Germinal center (tissue), 1 donor: ENCODE measurements at regions not wholly inside any gene's neighbourhood (a gene's known extent, or its start where the extent isn't known, plus 50 kb on each side); places are given as distances from the start of the nearest gene placed in this dataset.

Experiments
- DNase-seq: peaks from one replicate; pipeline ENCODE4 v3.0.0; 2012; ENCODE audit warnings: mixed read lengths, low spot score

DNA sequence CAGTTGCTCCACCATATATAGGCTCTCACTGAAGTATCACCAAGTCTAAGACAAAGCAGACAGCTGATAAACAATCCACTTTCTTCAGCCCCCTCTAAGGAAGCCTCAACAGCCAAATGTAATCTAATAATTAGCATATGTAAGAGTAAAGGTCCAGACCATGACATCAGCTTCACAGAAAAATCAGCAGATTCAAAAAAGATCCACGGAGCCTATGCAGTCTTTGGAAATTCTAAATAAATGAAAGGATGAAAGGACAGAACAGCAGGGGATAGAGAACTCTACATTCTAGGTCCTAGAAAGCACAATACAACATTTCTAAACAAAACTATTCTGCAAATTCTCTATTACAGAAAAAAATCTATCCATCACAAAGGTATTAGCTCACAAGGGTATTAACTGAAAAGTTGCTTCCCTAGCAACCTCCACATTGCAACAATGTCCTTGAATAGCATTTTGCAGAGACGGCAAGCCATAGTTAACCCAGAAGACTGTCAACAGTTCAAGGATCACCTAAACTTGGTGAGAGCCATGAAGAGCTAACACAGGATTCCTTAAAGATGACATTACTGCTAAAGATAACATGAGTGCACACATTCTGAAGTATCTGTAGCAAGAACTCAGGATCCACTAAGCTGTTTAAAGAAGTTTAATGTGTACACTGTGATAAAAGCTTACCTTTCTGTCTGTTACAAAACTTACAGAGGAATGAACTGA, 74.3 kb downstream of the SIPA1L2 start:
- DNase-seq, result no peak

DNA sequence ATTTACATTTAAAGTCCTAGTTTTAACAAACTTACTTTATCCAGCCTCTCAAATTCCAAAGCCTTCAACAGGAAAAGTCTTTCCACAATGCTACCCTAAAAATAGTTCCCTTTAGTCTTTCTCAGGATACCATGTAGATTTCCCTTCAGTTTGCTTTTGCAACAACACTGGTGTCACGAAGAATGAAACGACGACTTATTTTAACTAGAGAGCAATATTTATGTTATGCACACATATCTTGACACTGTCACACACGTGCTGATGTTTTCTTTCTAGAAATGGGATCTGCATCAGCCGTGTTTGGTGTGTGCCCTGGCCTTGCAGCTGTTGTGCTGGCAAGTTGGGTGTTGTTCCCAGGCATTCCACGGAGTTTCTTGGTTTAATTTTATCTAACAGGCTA, 75.5 kb downstream of the SIPA1L2 start:
- DNase-seq, result no peak

DNA sequence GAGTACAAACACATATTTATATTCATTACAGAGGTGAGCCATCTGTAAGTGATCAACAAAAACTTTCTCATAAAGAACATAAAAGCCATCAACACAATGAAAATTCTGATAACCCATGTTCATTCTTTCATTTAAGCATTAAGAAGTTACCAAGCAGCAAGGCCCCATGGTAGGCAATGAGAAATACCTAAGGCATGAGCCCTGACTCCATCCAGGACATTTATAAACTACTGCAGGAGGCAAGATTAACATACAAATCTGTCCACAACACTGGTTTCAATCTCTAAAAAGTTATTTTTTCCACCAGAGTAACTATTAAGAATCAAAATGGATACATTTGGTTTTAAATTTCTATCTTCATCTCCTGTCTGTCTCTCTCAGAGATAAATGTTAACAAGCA, 76.1 kb downstream of the SIPA1L2 start:
- DNase-seq, result no peak

DNA sequence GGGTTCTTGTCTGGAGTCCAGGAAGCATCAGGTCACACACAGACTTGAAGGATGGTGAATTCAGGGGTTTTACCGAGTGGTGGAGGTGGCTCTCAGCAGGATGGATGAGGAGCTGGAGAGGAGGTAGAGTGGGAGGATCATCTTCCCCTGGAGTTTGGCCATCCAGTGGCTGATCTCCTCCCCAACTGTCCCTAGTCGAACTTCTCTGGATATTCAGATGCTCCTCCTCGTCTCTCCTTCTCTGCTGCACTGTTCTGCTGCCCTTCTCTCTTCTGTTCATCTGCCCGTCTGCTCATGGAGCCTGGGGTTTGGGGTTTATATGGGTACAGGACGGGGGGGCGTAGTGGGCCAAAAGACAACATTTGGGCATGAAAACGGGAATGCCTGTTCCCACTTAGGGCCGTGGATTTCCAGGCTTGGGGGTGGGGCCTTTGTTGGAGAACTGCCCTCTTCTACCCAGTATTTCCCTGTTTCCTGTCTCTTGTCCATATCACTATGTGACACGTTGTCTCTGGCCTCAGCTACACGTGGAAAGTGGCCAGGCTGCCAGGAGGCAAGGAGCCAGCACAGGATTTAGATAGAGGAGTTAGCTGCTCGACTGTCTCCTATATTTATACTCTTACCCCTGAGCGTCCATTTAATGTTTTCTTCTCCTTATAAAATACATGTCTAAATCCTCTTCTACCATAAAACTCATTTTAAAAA, 76.7 kb downstream of the SIPA1L2 start:
- no peak for DNase-seq

DNA sequence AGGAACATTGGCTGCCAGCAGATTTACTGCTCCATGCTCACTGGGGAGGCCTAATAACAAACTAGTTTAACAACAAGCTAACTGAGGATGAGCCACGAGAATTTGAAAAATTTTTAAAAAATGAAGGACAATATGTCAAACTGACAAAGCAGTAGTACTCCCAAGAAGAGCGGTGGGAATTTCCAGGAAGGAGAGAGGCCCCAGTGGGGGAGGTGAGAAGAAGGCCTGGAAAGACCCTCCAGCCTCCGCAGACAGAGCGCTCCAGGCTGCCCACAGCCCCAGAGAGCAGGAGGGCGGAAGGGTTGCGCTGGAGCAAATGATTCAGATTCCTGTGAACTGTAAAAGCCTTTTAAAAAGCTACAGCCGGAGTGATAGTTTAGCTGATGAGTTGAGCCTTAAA, 78.5 kb downstream of the SIPA1L2 start:
- no peak for DNase-seq

DNA sequence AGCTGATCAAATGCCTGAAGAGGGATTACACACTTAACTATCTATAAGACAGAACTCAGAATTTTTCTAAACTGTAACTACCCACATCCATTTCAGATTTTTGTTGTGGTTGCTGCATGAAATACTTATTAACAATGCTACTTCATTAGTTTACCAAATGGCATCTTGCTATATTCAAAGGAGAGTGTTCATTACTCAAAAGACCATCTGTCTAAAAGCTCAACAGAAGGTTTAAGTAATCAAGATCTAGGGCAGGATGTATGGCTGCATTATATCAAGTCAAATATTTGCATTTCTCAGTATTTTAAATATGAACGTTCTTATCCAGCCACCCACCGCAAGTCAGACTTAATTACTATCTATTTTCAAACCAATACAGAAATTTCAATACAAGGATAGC, 79.9 kb downstream of the SIPA1L2 start:
- DNase-seq, result no peak

DNA sequence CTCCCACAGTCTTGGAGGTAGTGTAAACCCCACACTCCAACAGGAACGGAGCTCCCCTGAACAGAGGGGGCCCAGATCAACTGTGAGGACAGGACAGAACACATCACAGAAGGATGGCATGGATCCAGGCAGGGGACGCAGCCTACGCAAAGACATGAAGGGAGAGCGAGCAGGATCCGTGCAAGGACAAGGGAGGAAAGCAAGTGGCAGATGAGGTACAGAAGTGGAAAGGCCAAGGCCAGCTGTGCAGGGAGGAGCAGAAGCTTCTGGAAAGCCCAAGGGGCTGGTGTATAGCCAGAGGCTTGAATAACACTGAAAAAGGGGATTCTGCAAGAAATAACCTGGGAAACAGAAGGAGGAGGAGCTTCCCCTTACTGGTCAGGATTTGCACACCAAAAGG, 81.2 kb downstream of the SIPA1L2 start:
- DNase-seq, result no peak

DNA sequence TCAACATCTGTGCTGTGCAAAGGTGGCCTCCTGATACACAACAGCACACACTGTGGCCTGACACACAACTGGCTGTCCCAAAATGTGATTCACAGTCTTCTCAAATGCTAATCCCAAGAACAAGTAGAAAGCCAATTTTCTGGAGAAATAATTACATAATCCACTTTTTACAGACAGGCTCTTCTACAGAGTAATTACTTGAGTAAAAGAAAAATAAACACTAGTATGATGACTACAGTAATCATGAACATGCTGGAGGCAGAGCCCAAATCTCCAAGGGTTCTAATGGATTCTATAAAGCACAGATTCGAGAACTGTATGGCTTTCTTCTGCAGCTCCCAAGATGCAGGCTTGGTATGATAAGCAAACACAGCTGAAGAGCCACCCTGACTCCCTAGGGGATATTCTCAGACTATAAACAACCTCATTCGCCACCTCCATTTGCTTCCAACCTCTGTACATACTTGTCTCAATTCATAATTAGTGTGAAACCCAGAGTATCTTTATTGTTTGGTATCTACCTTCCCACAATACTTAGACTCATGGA, 81.9 kb downstream of the SIPA1L2 start:
- DNase-seq, result no peak

DNA sequence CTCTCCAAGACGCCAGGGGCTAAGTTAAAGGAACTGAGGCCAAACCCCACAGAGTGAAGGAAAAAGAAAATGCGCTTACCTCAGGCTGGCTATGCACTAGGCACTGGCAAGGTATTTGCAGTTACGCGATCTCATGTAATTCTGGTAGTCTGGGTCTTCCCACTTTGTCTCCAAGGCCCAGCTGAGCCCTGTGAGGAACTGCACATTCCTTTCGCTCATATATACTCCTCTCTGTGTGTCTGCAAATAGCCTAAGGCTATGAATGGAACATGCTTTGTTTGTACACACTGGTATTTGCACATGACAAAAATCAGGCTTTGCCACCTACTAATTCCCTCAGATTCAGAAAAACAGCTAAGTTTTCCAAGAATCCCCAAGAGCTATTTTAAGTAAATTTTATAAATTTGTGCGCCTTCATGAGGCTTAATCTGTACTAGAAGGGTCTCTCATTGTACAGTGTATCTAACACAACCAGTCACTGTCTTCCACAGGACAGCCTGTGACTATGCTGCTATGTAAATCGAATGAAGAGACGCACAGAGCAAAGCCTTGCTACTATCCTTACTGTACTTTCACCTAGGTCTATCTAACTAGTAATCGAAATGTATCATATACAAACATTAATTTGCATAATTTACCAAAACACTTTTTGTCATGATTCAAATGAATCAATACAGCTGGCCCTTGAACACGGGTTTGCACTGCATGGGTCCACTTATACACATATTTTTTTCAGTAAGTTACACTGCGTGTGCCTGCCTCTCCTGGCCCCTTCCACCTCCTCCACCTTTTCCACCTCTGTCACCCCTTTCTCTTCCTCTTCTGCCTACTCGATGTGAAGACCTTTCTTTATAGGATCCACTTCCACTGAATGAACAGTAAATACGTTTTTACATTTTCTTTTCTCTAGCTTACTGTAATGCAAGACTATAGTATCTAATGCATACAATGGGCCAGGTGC, 87.0 kb downstream of the SIPA1L2 start:
- DNase-seq, result no peak

DNA sequence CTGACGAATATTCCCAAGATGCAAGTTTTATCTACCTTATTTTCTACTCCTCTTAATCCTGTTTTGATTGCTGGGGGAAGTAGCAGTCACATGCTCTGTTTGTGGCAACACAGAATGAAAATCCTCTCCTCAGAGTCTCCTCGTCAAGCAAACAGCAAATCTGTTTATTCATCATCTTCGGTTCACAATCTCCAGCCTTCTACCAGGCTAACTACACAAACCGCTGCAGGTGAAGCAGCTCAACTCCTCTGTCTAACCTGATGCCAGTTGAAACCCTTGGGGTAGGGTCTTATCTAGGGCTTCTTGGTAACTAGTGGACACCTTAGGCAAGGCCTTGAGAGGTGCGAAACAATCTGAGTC, 91.0 kb downstream of the SIPA1L2 start:
- DNase-seq, result no peak

DNA sequence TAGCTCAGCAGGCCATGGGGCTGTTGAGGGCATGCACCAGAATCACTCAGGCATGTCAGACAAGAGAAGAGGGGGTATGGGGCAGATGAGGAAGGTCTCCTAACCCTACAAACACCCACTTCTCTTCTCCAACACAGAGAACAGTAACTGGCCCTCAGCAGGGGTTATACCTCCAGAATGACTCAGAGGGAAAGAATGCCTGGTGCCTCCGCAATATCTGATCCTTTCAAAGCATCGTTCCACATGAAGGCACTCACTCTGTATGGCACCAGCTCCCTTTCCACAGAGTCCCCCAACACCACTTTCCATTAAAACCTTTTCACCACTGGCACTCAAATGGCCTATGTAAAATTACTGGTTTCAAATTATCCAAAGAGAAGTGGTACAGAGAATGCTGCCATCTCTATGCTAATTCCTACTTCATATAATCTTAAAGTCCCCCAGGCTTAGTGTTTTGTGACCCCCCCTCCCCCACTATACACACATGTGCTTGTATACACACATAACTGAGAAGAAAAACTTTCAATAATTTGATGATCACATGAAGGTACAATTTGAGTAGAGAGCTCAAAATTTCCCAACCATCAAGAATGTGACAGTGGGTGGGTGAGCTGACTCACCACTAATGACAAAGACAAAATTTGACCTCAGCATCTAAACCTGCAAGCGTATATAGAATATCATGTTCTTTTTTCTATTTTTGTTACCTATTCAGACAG, 91.5 kb downstream of the SIPA1L2 start:
- no peak for DNase-seq

DNA sequence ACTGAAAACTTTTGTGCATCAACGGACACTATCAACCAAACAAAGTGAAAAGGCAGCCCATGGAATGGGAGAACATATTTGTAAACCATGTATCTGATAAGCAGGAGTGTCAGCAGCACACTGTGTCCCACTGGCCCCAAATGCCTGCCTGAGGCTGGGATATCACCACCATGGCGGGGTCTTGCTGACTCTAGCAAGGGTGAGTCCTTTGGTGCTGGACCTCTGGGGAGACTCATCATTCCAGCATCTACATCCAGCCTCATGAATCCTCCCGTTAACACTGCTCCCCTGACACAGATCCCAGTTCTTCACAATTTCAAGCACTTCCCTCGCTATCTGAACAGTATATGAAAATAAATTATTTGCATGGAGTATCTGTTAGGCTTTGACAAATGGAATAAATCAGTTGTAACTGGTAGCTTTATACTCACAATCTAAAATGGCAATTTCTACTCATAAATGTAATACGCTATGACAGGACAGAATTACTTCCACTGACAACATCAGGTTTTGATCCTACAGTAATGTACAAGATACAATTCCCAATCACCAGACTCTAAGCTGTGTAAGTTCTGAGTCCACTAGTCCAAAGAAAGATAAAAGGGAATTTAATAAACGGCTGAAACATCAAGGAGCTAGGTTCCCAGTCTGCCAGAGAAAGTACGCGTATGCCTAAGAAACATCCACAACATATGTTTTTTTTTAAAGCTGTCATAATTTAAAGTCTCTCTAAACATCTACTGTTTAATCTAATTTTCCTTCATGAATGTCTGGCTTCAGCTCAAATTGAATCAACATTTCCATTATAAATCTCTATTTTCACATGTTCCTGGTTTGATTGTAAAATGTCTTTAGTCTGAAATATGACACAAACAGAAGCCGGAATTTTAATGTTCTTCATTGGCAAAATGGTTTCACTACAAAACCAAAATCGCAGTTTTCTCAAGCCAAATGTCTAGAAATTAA, 95.1 kb downstream of the SIPA1L2 start:
- DNase-seq, result no peak

DNA sequence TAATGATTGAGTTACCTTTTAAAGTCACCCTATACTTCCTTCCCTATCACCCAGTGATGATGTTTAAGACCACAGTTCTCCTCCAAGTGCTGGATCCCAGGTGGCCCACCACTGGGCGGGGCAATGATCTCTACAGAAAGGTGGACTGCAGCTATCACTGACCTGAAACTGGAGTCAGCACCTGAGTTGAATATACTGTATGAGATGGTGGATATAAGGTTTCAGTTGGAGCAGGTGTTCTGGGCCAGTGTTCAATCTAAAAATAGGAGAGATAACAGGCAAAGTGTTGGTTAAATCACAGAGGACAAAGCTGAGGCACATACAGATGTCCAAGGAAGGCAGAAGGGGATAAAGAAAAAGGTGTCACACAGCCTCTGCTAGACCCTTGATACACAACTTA, 96.6 kb downstream of the SIPA1L2 start:
- DNase-seq, result no peak

DNA sequence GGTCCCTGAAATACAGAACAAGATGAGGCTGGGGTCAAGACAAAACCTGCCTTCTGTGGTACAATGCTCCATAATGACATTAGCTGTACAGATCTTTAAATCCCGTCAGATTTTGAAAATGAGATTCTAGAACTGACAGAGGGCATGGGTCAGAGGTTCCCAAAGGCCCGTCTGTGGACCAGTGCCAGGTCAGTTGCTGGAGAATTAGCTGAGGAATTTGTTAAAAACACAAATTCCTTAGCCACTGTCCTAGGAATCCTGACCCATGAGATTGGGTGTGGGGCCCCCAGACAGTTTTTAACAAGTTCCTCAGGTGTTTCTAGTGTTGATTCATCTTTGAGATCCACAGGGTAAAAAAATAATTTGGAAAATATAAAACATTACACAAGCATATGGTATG, 97.0 kb downstream of the SIPA1L2 start:
- no peak for DNase-seq

DNA sequence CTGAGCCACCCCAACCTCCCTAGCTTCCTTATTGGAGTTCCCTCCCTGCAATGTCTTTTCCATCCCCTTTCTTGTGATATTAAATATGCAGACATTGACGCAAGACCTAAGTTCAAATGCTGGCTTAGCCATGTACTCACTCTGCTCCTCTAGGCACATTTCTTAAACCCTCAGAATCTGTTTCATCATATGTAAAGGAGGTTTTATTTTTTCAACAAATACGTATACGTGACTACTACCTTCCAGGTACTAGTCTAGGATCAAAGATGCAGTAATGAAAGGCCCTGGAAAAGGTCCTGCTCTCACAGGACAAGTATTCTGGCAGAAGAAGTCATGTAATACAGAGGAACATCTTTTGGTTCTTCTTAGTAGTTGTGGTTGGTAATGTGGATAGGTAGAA, 98.6 kb downstream of the SIPA1L2 start:
- DNase-seq, result no peak

DNA sequence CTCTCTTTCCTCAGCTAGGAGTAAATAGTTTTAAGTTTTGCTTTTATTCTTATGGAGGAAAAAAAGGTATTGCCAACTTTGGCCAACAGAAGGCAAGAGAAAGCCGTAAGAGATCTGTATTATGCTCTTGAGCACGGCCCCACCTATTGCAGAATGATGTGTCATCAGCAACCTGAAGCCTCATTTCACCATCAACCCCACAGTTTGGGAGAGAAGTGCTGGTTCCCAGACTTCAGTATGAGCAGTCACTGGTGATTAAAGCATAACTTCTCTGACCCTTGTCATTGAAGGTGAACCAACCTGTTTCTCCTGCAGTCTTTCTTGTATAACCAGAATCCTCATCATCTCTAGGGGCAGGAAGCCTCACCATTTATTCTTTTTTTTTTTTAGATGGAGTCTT, 100.2 kb downstream of the SIPA1L2 start:
- DNase-seq, result no peak

DNA sequence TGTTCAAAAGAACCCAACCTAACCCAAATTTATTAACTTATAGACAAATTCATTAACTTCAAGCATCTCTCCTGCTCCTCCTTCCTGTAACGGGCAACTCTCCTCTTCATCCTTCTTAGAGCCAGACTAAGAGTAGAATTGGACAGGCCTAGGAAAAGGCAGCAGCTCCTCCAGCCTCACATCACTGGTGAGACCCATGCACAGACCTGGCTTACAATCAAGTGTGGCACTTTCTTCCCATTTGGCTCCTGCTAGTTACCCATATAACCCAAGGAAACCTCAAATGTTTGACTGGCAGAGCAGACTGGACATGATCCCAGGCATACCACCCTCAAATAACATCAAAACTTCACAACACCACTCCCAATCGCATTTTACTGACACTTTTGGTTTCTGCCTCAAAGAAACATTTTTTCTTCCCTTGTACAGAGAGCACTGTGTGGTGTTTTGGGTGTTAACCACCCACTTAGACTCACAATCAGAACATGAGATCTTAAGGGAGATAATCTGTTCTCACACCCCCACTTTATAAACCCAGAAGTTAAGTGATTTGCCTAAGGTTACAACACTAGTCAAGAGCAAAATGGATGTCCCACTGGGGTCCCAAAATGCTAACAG, 101.4 kb downstream of the SIPA1L2 start:
- no peak for DNase-seq

DNA sequence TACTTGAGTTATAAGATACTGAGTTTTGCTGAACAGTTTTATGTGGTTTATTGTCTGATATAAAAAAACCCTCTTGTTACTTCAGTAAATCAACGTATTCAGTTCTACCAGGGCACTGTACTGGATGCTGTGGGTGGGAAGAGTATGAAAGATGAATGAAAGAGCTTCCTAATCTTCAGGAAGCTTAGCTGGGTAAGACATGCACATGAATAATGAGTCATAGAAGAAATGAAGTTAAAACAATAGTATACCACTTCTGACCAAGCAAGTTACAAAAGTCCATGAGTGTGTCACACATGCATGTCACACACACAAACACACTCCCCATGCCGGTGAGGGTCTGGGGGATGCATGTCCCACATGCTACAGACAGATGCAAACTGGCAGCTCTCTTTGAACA, 105.9 kb downstream of the SIPA1L2 start:
- no peak for DNase-seq

DNA sequence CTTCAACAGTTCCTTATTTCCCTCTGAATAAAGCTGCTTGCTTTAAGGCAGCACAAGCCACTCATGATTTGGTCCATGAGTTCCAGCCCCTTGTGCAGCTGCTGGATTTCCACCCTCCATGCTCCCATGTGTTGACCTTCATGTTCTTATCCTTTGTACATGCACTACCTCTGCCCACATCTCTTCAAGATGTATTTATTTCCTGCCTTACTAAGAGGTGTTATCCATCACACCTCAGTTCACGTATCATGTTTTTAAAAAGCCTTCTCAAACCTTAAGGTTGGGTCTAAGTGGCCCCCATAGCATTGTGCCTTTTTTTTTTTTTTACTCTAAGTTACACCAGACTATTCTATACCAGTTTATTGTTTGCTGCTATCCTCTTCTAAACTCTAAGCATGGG, 107.7 kb downstream of the SIPA1L2 start:
- DNase-seq, result no peak

DNA sequence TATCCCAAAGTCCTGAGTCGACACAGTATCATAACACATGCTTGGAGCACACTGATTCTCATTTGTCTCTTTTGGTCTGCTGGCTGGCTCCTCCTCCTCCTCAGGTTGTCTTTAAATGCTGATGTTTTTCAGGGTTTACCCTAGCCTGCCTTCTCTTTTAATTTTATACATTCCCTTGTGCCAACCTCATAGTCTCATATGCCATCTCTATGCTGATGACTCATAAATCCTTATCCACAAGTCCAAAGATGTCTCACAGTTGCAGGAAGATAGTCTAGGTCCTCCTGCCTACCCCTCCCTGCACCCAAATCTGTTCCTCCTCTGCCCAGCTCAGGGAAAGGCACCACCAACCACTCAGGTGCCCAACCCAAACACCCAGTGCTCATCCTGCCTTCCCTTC, 108.3 kb downstream of the SIPA1L2 start:
- DNase-seq, result no peak
